CD14-positive monocyte (primary cell): ENCODE measurements at regions not wholly inside any gene's neighbourhood (a gene's known extent, or its start where the extent isn't known, plus 50 kb on each side); places are given as distances from the start of the nearest gene placed in this dataset.

Experiments used
- DNase-seq, 3 donors: peaks; one replicate each; pipeline ENCODE4 v3.0.0-alpha.2; 2011 to 2022
- H2AFZ ChIP-seq: 2 replicates; pipeline ENCODE4 v1.6.0; 2012; ENCODE audit warnings: mild to moderate bottlenecking, low read depth, low read length, inconsistent platforms; ENCODE audit not compliant: insufficient read depth, poor library complexity, severe bottlenecking
- H3K27ac ChIP-seq, 2 donors: 1 replicate in 1 of 2; 2 replicates in 1 of 2; pipeline ENCODE4 v1.5.1; 2012 to 2013; ENCODE audit warnings: low read length in 2 of 2, control low read depth in 1 of 2, inconsistent platforms in 1 of 2, low read depth in 1 of 2, mild to moderate bottlenecking in 1 of 2
- H3K27me3 ChIP-seq, 2 donors: one replicate each; pipeline versions ENCODE4 v1.6.0 to v1.6.1; 2011 to 2013; ENCODE audit warnings: low read length in 2 of 2; ENCODE audit not compliant: control insufficient read depth in 2 of 2, insufficient read depth in 2 of 2
- H3K36me3 ChIP-seq, 2 donors: replicated peaks in 1 of 2; 1 replicate in 1 of 2; 2 replicates in 1 of 2; pipeline versions ENCODE4 v1.5.1 to v1.6.1; 2012 to 2013; ENCODE audit warnings: low read length in 2 of 2, control low read depth in 1 of 2, inconsistent platforms in 1 of 2, mild to moderate bottlenecking in 1 of 2; ENCODE audit not compliant: insufficient read depth in 2 of 2, control insufficient read depth in 1 of 2
- H3K4me1 ChIP-seq, 2 donors: 1 replicate in 1 of 2; 2 replicates in 1 of 2; pipeline versions ENCODE4 v1.5.1 to v1.6.1; 2012 to 2013; ENCODE audit warnings: low read length in 2 of 2, control low read depth in 1 of 2, inconsistent platforms in 1 of 2, mild to moderate bottlenecking in 1 of 2, moderate library complexity in 1 of 2; ENCODE audit not compliant: insufficient read depth in 2 of 2, control insufficient read depth in 1 of 2
- H3K4me2 ChIP-seq: replicated peaks from 2 replicates; pipeline ENCODE3; 2012; ENCODE audit warnings: low read length, moderate library complexity, mild to moderate bottlenecking; ENCODE audit not compliant: poor library complexity, severe bottlenecking; ENCODE audit errors: extremely low read depth
- H3K4me3 ChIP-seq, 3 experiments: fragments of 200-600 bp in 1 of 3; sonication (generic) in 1 of 3; replicated peaks in 1 of 3; 1 replicate in 2 of 3; 2 replicates in 1 of 3; pipeline ENCODE4 v1.5.1; 2011 to 2013; ENCODE audit warnings: low read length in 3 of 3, mild to moderate bottlenecking in 3 of 3, control low read depth in 2 of 3, low read depth in 2 of 3, inconsistent platforms in 1 of 3, moderate library complexity in 1 of 3
- H3K79me2 ChIP-seq: 2 replicates; pipeline ENCODE4 v1.6.0; 2012; ENCODE audit warnings: mild to moderate bottlenecking, control low read depth, inconsistent platforms, low read length, moderate library complexity; ENCODE audit not compliant: insufficient read depth
- H3K9ac ChIP-seq: 2 replicates; pipeline ENCODE4 v1.6.0; 2017; ENCODE audit warnings: low read length, mild to moderate bottlenecking; ENCODE audit not compliant: insufficient read depth, poor library complexity, severe bottlenecking
- H3K9me3 ChIP-seq, 2 donors: replicated peaks in 1 of 2; 1 replicate in 1 of 2; 2 replicates in 1 of 2; pipeline versions ENCODE4 v1.5.1 to v1.6.1; 2012 to 2013; ENCODE audit warnings: low read length in 2 of 2, control low read depth in 1 of 2; ENCODE audit not compliant: control insufficient read depth in 1 of 2, insufficient read depth in 1 of 2
- H4K20me1 ChIP-seq: 2 replicates; pipeline ENCODE4 v1.6.0; 2012; ENCODE audit warnings: mild to moderate bottlenecking, low read length, control low read depth, moderate library complexity; ENCODE audit not compliant: insufficient read depth
- H3K27ac Mint-ChIP-seq, 7 donors: one replicate each; pipeline ENCODE4 v1.8.0; 2020; ENCODE audit warnings: mild to moderate bottlenecking in 7 of 7, mixed read lengths in 7 of 7, moderate library complexity in 6 of 7, inconsistent platforms in 2 of 7
- H3K27me3 Mint-ChIP-seq, 3 donors: one replicate each; pipeline ENCODE4 v1.8.0; 2021 to 2022; ENCODE audit warnings: low read depth in 3 of 3, mild to moderate bottlenecking in 3 of 3, mixed read lengths in 3 of 3, moderate library complexity in 3 of 3, inconsistent platforms in 1 of 3
- H3K36me3 Mint-ChIP-seq, 2 donors: one replicate each; pipeline ENCODE4 v1.8.0; 2020; ENCODE audit warnings: mixed read lengths in 2 of 2, inconsistent platforms in 1 of 2, mild to moderate bottlenecking in 1 of 2
- H3K4me1 Mint-ChIP-seq: one replicate; pipeline ENCODE4 v1.8.0; 2020; ENCODE audit warnings: mild to moderate bottlenecking, mixed read lengths
- H3K4me3 Mint-ChIP-seq, 2 donors: one replicate each; pipeline ENCODE4 v1.8.0; 2020; ENCODE audit warnings: mild to moderate bottlenecking in 2 of 2, mixed read lengths in 2 of 2, moderate library complexity in 1 of 2
- H3K9me3 Mint-ChIP-seq, 7 donors: one replicate each; pipeline ENCODE4 v1.8.0; 2020 to 2022; ENCODE audit warnings: mixed read lengths in 7 of 7, mild to moderate bottlenecking in 6 of 7, moderate library complexity in 6 of 7, inconsistent platforms in 2 of 7
- CTCF ChIP-seq: fragments of 200-600 bp; IDR thresholded peaks from one replicate; pipeline ENCODE4 v1.8.0; 2022; ENCODE audit warnings: antibody characterized with exemption, mild to moderate bottlenecking
- WGBS: methylation state at CpG from one replicate; pipeline ENCODE4 v1.1.5; 2013; ENCODE audit warnings: missing lambda C conversion rate; ENCODE audit not compliant: insufficient coverage; 5-methylcytosine and 5-hydroxymethylcytosine counted together
- intact Hi-C, 2 donors: fragments of 100-400 bp; cut with micrococcal nuclease; formaldehyde crosslinking; loops; one replicate each; pipeline versions ENCODE4 v1.15.0 to v1.15.1; 2023

- Histone ChIP-seq H3K9me3 (peaks cover 0 to 4% of the 10 kb centered on the region in 2 donors), H3K27me3 (no peaks in the 10 kb centered on the region), H3K4me2 (peak overlapping the region; percentile 70), H3K9ac (peak overlapping the region; percentile 80), H3K27ac (peak overlapping the region; percentile 99 to 100), H3K4me1 (peaks cover 50 to 58% of the 10 kb centered on the region in 2 donors), H3K36me3 (no peaks in the 10 kb centered on the region), H3K4me3 (peak overlapping the region; percentile 13 to 61 (median 35)), H4K20me1 (no peaks in the 10 kb centered on the region), H3K79me2 (no peaks in the 10 kb centered on the region), H2AFZ (no peak overlapping the region)
- Mint-ChIP-seq H3K4me1 (peaks cover 56% of the 10 kb centered on the region), H3K4me3 (peak overlapping the region; percentile 55 to 89), H3K27me3 (peaks cover 0 to 7% (median 0%) of the 10 kb centered on the region in 3 donors), H3K27ac (peak overlapping the region; percentile 99 to 100 (median 100)), H3K36me3 (peaks cover 2 to 4% of the 10 kb centered on the region in 2 donors), H3K9me3 (peaks cover 2 to 6% (median 4%) of the 10 kb centered on the region in 7 donors)
- no CpG with 5 or more reads among the region's 2 CpGs for WGBS
- intact Hi-C loops = loop anchor here in 1 of 2 donors (5.0 to 10.0 kb wide), 2 partner anchors 187 to 191 kb away; no protein-coding TSS in a partner anchor
- DNase-seq = peak; percentile 75 to 89 (median 80)
- no peak for TF ChIP-seq CTCF
Observed at GRCh38 chr15:58331560-58331912, 100.3 kb upstream of the LIPC start.

GRCh38 chr15:58331913-58332675 is 99.7 kb upstream of the LIPC start:
- Histone ChIP-seq H3K27ac (peak overlapping the region; percentile 99 to 100), H3K4me3 (peak overlapping the region in 2 of 3 experiments; percentile 13 to 61), H3K4me1 (peaks cover 50 to 58% of the 10 kb centered on the region in 2 donors), H2AFZ (peak overlapping the region; percentile 73), H3K79me2 (no peaks in the 10 kb centered on the region), H4K20me1 (no peaks in the 10 kb centered on the region), H3K27me3 (no peaks in the 10 kb centered on the region), H3K4me2 (peak overlapping the region; percentile 70), H3K9ac (peak overlapping the region; percentile 80), H3K9me3 (peaks cover 0 to 4% of the 10 kb centered on the region in 2 donors), H3K36me3 (no peaks in the 10 kb centered on the region)
- peak overlapping the region; percentile 99 to 100 (median 100) for H3K27ac Mint-ChIP-seq
- intact Hi-C loops = loop anchor here in 1 of 2 donors (5.0 to 10.0 kb wide), 2 partner anchors 187 to 190 kb away; no protein-coding TSS in a partner anchor
- H3K4me3 Mint-ChIP-seq = peak overlapping the region; percentile 55 to 89
- H3K27me3 Mint-ChIP-seq = peaks cover 0 to 7% (median 0%) of the 10 kb centered on the region in 3 donors
- 0% methylated on average over 4 of the region's 8 CpGs for WGBS
- peaks cover 2 to 6% (median 4%) of the 10 kb centered on the region in 7 donors for H3K9me3 Mint-ChIP-seq
- H3K4me1 Mint-ChIP-seq = peaks cover 56% of the 10 kb centered on the region
- peaks cover 2 to 4% of the 10 kb centered on the region in 2 donors for H3K36me3 Mint-ChIP-seq
- TF ChIP-seq CTCF = no peak
- peak; percentile 98 to 99 (median 99) for DNase-seq
